ENCODE measurements at regions not wholly inside any gene's neighbourhood (a gene's known extent, or its start where the extent isn't known, plus 50 kb on each side); places are given as distances from the start of the nearest gene placed in this dataset.

- TF ChIP-seq ZBTB4 (CRISPR knock-in tag; IDR thresholded peaks at IDR 0.05; ENCODE audit: borderline replicate concordance) (no peak), ZNF260 (CRISPR knock-in tag; IDR thresholded peaks at IDR 0.05; ENCODE audit: borderline replicate concordance, low read depth) (no peak)
Observed at GRCh38 chr2:65870826-65871225, 438.4 kb upstream of the SPRED2 start (continued).

GRCh38 chr2:65869296-65869695 lies 436.9 kb upstream of the SPRED2 start:
- ATAC-seq (no peak), FAIRE-seq (no peak), DNase-seq (ENCODE audit: low spot score) (no peak)
- 12% methylated on average over 5 of the region's 5 CpGs for WGBS (ENCODE audit: low lambda C conversion rate)
- H4K20me1 ChIP-seq (ENCODE audit: insufficient read depth, low read length) = no peaks in the 10 kb centered on the region
- in situ Hi-C loops (cut with HindIII; ENCODE audit: extremely low pct_ligation_motif_present, low pct_unique_long_range_greater_than_20kb) = no loop called here
- no peak overlapping the region for H3K4me2 ChIP-seq (ENCODE audit: low read depth, low read length)
- intact Hi-C loops (cut with micrococcal nuclease; ENCODE audit: unreplicated experiment) = no loop called here
- CTCF ChIA-PET (ENCODE audit: low intra/inter-chr PET ratio, low total read pairs) = no interaction called here
- H3K4me1 ChIP-seq (ENCODE audit: insufficient read depth, low read length) = no peaks in the 10 kb centered on the region
- H3K9ac ChIP-seq (ENCODE audit: insufficient read depth, low read depth, low read length) = no peak overlapping the region
- no peak overlapping the region for H3K4me3 ChIP-seq (replicated peaks in 1 of 3; ENCODE audit: insufficient read depth in 1 of 3, low read depth in 2 of 3, low read length in 3 of 3)
- H3K27ac ChIP-seq (ENCODE audit: extremely low read length, insufficient read depth, low read length) = no peak overlapping the region
- H2AFZ ChIP-seq (ENCODE audit: low read length) = no peak overlapping the region
- H3K36me3 ChIP-seq (replicated peaks in 1 of 2; ENCODE audit: control insufficient read depth in 1 of 2, insufficient read depth in 2 of 2, low read length in 2 of 2) = no peaks in the 10 kb centered on the region
- peaks cover 0 to 18% of the 10 kb centered on the region in 2 experiments; a peak in 2 of 5 replicates for H3K27me3 ChIP-seq (ENCODE audit: control insufficient read depth in 1 of 2, insufficient read depth in 2 of 2, low read length in 2 of 2)
- no peaks in the 10 kb centered on the region for H3K9me3 ChIP-seq (ENCODE audit: low read length)
- BruUV-seq (replicated peaks) = no TSS peak
- no peaks in the 10 kb centered on the region for H3K79me2 ChIP-seq (ENCODE audit: insufficient read depth, low read length)
- POLR2A ChIA-PET = no interaction called here
- TF ChIP-seq KIAA2018 (CRISPR knock-in tag; IDR thresholded peaks at IDR 0.05; ENCODE audit: borderline replicate concordance) (no peak), NFATC3 (CRISPR knock-in tag; IDR thresholded peaks at IDR 0.05) (no peak), ZUFSP (CRISPR knock-in tag; IDR thresholded peaks at IDR 0.05; ENCODE audit: borderline replicate concordance) (no peak), CHD4 (IDR thresholded peaks at IDR 0.05; ENCODE audit: borderline replicate concordance, low read length) (no peak), ERF (CRISPR knock-in tag; IDR thresholded peaks at IDR 0.05) (no peak)
